ENCODE measurements at regions not wholly inside any gene's neighbourhood (a gene's known extent, or its start where the extent isn't known, plus 50 kb on each side); places are given as distances from the start of the nearest gene placed in this dataset.
A peak's percentile ranks its signal among the peaks of the same experiment; 100 is the strongest.

- DNase-seq: peak; percentile 21
Measured at GRCh38 chr2:117555965-117556364, 258.5 kb upstream of the DDX18 start.

- DNase-seq: no peak
Measured at GRCh38 chr2:117557626-117558025, 256.9 kb upstream of the DDX18 start.

- no peak for DNase-seq
Measured at GRCh38 chr2:117562654-117563053, 251.8 kb upstream of the DDX18 start.

- DNase-seq: no peak
Measured at GRCh38 chr2:117571590-117572349, 242.7 kb upstream of the DDX18 start.

GRCh38 chr2:117587310-117587709 is 227.2 kb upstream of the DDX18 start:
- no peak for DNase-seq

- no peak for DNase-seq
Measured at GRCh38 chr2:117603060-117603459, 211.4 kb upstream of the DDX18 start.

GRCh38 chr2:117603567-117603966 is 210.9 kb upstream of the DDX18 start:
- DNase-seq: no peak

GRCh38 chr2:117607202-117607601 is 207.3 kb upstream of the DDX18 start:
- DNase-seq: no peak

- no peak for DNase-seq
Measured at GRCh38 chr2:117613101-117613500, 201.4 kb upstream of the DDX18 start.

- no peak for DNase-seq
Measured at GRCh38 chr2:117614296-117614695, 200.2 kb upstream of the DDX18 start.

- no peak for DNase-seq
Measured at GRCh38 chr2:117614823-117615534, 199.5 kb upstream of the DDX18 start.

GRCh38 chr2:117618607-117619006 is 195.9 kb upstream of the DDX18 start:
- no peak for DNase-seq

- DNase-seq: peak; percentile 1
Measured at GRCh38 chr2:117621326-117621725, 193.2 kb upstream of the DDX18 start.

GRCh38 chr2:117623175-117623574 is 191.3 kb upstream of the DDX18 start:
- peak; percentile 51 for DNase-seq

GRCh38 chr2:117631152-117631945 is 183.1 kb upstream of the DDX18 start:
- DNase-seq: no peak

- no peak for DNase-seq
Measured at GRCh38 chr2:117635481-117635880, 179.0 kb upstream of the DDX18 start.

GRCh38 chr2:117639401-117639800 is 175.1 kb upstream of the DDX18 start:
- no peak for DNase-seq

GRCh38 chr2:117644403-117644802 is 170.1 kb upstream of the DDX18 start:
- no peak for DNase-seq

- DNase-seq: no peak
Measured at GRCh38 chr2:117645458-117645857, 169.0 kb upstream of the DDX18 start.

GRCh38 chr2:117646099-117646498 is 168.4 kb upstream of the DDX18 start:
- DNase-seq: no peak

- no peak for DNase-seq
Measured at GRCh38 chr2:117646872-117647271, 167.6 kb upstream of the DDX18 start.

GRCh38 chr2:117656546-117656945 is 157.9 kb upstream of the DDX18 start:
- no peak for DNase-seq

GRCh38 chr2:117661619-117662018 is 152.9 kb upstream of the DDX18 start:
- DNase-seq: no peak

- no peak for DNase-seq
Measured at GRCh38 chr2:117674172-117674571, 140.3 kb upstream of the DDX18 start.

All from NCI-H510A treated with DMSO at 0.1 percent for 48 hours (cell line).